Psoas muscle (tissue), 7 donors: ENCODE measurements at regions not wholly inside any gene's neighbourhood (a gene's known extent, or its start where the extent isn't known, plus 50 kb on each side); places are given as distances from the start of the nearest gene placed in this dataset.

Source experiments
- ATAC-seq, 4 donors: fragments of 200-7000 bp; cut with Tn5 transposase; one replicate each; pipeline ENCODE4 v1.9.1; 2020; ENCODE audit warnings: moderate library complexity in 3 of 4, mild to moderate bottlenecking in 2 of 4
- DNase-seq, 2 donors: peaks; one replicate each; pipeline ENCODE4 v3.0.0-alpha.2; 2020
- H3K27ac ChIP-seq: fragments of 200-600 bp; one replicate; pipeline ENCODE4 v1.8.0; 2022
- H3K27me3 ChIP-seq, 3 donors: fragments of 200-600 bp in 1 of 3; one replicate each; pipeline versions ENCODE4 v1.6.1 to v1.8.0; 2013 to 2022; ENCODE audit warnings: low read length in 2 of 3, mild to moderate bottlenecking in 2 of 3, moderate library complexity in 1 of 3; ENCODE audit not compliant: insufficient read depth in 3 of 3
- H3K36me3 ChIP-seq, 2 donors: fragments of 200-600 bp in 1 of 2; one replicate each; pipeline versions ENCODE4 v1.6.1 to v1.8.0; 2013 to 2022; ENCODE audit warnings: low read depth in 1 of 2, mild to moderate bottlenecking in 1 of 2, moderate library complexity in 1 of 2; ENCODE audit not compliant: insufficient read depth in 1 of 2
- H3K4me1 ChIP-seq: fragments of 200-600 bp; one replicate; pipeline ENCODE4 v1.8.0; 2022
- H3K4me3 ChIP-seq: fragments of 200-600 bp; one replicate; pipeline ENCODE4 v1.8.0; 2022; ENCODE audit warnings: mild to moderate bottlenecking
- H3K9me3 ChIP-seq: fragments of 200-600 bp; one replicate; pipeline ENCODE4 v1.8.0; 2022
- CTCF ChIP-seq: fragments of 200-600 bp; IDR thresholded peaks from one replicate; pipeline ENCODE4 v1.8.0; 2022; ENCODE audit warnings: antibody characterized with exemption
- WGBS, 3 donors: extraction: QIAGEN DNeasy Blood & Tissue Kit; methylation state at CpG; one replicate each; pipeline versions ENCODE4 v1.1.6 to v1.1.7; 2013; 5-methylcytosine and 5-hydroxymethylcytosine counted together
- intact Hi-C, 2 donors: fragments of 100-400 bp; cut with DNase I; formaldehyde crosslinking; loops; one replicate each; pipeline versions ENCODE4 v1.11.0 to v1.14.2; 2022
- donor health status: healthy with polysubstance abuse.
- donor health status: DM: no; HTN: no; CAD: no; lungs with moderate emphysema.
- donor health status: Bipolar disorder and iron deficiency.
- donor health status: healthy.
- donor health status: DM: yes; HTN: yes; CAD: no.
- donor health status: DM: no; HTN: no; CAD: no.
- donor health status: DM: yes; HTN: yes; CAD: no.

GRCh38 chr3:110804856-110805255 lies 266.8 kb upstream of the NECTIN3 start:
- Histone ChIP-seq H3K36me3 (no peaks in the 10 kb centered on the region), H3K27ac (no peak overlapping the region), H3K9me3 (no peaks in the 10 kb centered on the region), H3K27me3 (no peaks in the 10 kb centered on the region), H3K4me1 (no peaks in the 10 kb centered on the region), H3K4me3 (no peak overlapping the region)
- no peak for DNase-seq
- no peak for ATAC-seq
- no peak for TF ChIP-seq CTCF
- intact Hi-C loops, result no loop called here
- WGBS, 3 donors, result 57 to 65% (median 61%) methylated on average over 2 of the region's 2 CpGs

GRCh38 chr3:110806924-110807323 lies 264.7 kb upstream of the NECTIN3 start:
- Histone ChIP-seq H3K4me3 (no peak overlapping the region), H3K36me3 (no peaks in the 10 kb centered on the region), H3K27ac (no peak overlapping the region), H3K4me1 (no peaks in the 10 kb centered on the region), H3K27me3 (no peaks in the 10 kb centered on the region), H3K9me3 (no peaks in the 10 kb centered on the region)
- DNase-seq (no peak), ATAC-seq (no peak)
- intact Hi-C loops, result no loop called here
- TF ChIP-seq CTCF, result no peak

GRCh38 chr3:110808630-110809029 lies 263.0 kb upstream of the NECTIN3 start:
- ATAC-seq (no peak), DNase-seq (no peak)
- no peak overlapping the region for H3K4me3 ChIP-seq
- TF ChIP-seq CTCF, result no peak
- 33 to 38% (median 34%) methylated on average over 2 of the region's 2 CpGs for WGBS, 3 donors
- H3K27me3 ChIP-seq, result no peaks in the 10 kb centered on the region
- no peaks in the 10 kb centered on the region for H3K4me1 ChIP-seq
- intact Hi-C loops, result no loop called here
- H3K36me3 ChIP-seq, result no peaks in the 10 kb centered on the region
- H3K27ac ChIP-seq, result no peak overlapping the region
- H3K9me3 ChIP-seq, result no peaks in the 10 kb centered on the region

- Histone ChIP-seq H3K27ac (no peak overlapping the region), H3K9me3 (no peaks in the 10 kb centered on the region), H3K4me1 (no peaks in the 10 kb centered on the region), H3K4me3 (no peak overlapping the region), H3K27me3 (no peaks in the 10 kb centered on the region), H3K36me3 (no peaks in the 10 kb centered on the region)
- ATAC-seq (no peak), DNase-seq (no peak)
- 29 to 68% (median 67%) methylated on average over 1 of the region's 1 CpG for WGBS, 3 donors
- intact Hi-C loops, result no loop called here
- no peak for TF ChIP-seq CTCF
Measured at GRCh38 chr3:110810356-110810755, 261.3 kb upstream of the NECTIN3 start.

- Histone ChIP-seq H3K27me3 (no peaks in the 10 kb centered on the region), H3K9me3 (no peaks in the 10 kb centered on the region), H3K27ac (no peak overlapping the region), H3K4me1 (no peaks in the 10 kb centered on the region), H3K36me3 (no peaks in the 10 kb centered on the region), H3K4me3 (no peak overlapping the region)
- intact Hi-C loops, result no loop called here
- TF ChIP-seq CTCF, result no peak
- no peak for DNase-seq
- no peak for ATAC-seq
Measured at GRCh38 chr3:110811050-110811449, 260.6 kb upstream of the NECTIN3 start.
